NB4 (cell line): ENCODE measurements at regions not wholly inside any gene's neighbourhood (a gene's known extent, or its start where the extent isn't known, plus 50 kb on each side); places are given as distances from the start of the nearest gene placed in this dataset.

Source experiments
- MYC ChIP-seq: IDR thresholded peaks from 2 replicates; pipeline ENCODE4 v1.6.1; 2011; ENCODE audit warnings: low read depth, low read length
- POLR2A ChIP-seq: IDR thresholded peaks from 2 replicates; pipeline ENCODE4 v1.6.1; 2011; ENCODE audit warnings: mild to moderate bottlenecking; ENCODE audit not compliant: insufficient read length; ENCODE audit errors: extremely low read depth
- TF ChIP-seq, protein P1 (sequence below): IDR thresholded peaks from one replicate; pipeline ENCODE4 v1.5.1; 2012; ENCODE audit warnings: low read depth, low read length
- TF ChIP-seq, protein P2 (sequence below): IDR thresholded peaks from 2 replicates; pipeline ENCODE4 v1.6.1; 2011; ENCODE audit warnings: low read depth, low read length

DNA sequence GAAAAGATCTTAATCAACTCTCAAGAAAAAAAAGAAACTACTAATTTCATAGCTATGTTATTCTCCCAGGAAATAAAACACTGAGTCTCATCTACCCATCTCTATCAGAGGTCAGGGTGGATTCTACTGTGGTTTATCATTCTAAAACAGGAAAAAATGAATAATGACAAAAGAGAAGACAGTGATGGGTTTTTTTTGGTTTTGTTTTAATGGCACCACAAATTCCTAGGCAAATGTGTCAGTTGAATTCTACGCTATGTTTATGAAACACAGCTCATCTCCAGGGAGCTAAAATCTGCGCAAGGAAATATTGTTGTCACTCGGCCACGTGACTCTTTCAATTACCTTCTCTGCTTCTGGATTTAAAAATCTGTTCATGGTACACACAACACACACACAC lies 393.4 kb upstream of the SORCS1 start:
- TF ChIP-seq, protein P1, sequence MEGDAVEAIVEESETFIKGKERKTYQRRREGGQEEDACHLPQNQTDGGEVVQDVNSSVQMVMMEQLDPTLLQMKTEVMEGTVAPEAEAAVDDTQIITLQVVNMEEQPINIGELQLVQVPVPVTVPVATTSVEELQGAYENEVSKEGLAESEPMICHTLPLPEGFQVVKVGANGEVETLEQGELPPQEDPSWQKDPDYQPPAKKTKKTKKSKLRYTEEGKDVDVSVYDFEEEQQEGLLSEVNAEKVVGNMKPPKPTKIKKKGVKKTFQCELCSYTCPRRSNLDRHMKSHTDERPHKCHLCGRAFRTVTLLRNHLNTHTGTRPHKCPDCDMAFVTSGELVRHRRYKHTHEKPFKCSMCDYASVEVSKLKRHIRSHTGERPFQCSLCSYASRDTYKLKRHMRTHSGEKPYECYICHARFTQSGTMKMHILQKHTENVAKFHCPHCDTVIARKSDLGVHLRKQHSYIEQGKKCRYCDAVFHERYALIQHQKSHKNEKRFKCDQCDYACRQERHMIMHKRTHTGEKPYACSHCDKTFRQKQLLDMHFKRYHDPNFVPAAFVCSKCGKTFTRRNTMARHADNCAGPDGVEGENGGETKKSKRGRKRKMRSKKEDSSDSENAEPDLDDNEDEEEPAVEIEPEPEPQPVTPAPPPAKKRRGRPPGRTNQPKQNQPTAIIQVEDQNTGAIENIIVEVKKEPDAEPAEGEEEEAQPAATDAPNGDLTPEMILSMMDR = no peak
- no peak for TF ChIP-seq POLR2A
- TF ChIP-seq, protein P2, sequence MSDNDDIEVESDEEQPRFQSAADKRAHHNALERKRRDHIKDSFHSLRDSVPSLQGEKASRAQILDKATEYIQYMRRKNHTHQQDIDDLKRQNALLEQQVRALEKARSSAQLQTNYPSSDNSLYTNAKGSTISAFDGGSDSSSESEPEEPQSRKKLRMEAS = no peak
- TF ChIP-seq MYC = no peak
